ENCODE measurements at regions not wholly inside any gene's neighbourhood (a gene's known extent, or its start where the extent isn't known, plus 50 kb on each side); places are given as distances from the start of the nearest gene placed in this dataset.

- TF ChIP-seq, protein P1, sequence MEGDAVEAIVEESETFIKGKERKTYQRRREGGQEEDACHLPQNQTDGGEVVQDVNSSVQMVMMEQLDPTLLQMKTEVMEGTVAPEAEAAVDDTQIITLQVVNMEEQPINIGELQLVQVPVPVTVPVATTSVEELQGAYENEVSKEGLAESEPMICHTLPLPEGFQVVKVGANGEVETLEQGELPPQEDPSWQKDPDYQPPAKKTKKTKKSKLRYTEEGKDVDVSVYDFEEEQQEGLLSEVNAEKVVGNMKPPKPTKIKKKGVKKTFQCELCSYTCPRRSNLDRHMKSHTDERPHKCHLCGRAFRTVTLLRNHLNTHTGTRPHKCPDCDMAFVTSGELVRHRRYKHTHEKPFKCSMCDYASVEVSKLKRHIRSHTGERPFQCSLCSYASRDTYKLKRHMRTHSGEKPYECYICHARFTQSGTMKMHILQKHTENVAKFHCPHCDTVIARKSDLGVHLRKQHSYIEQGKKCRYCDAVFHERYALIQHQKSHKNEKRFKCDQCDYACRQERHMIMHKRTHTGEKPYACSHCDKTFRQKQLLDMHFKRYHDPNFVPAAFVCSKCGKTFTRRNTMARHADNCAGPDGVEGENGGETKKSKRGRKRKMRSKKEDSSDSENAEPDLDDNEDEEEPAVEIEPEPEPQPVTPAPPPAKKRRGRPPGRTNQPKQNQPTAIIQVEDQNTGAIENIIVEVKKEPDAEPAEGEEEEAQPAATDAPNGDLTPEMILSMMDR (conservative IDR thresholded peaks at IDR 0.05 in 1 of 2, IDR thresholded peaks at IDR 0.05 in 1 of 2; ENCODE audit: extremely low read depth in 1 of 2, insufficient read depth in 1 of 2, low read depth in 1 of 2, low read length in 2 of 2), result no peak
- TF ChIP-seq EZH2 (IDR thresholded peaks at IDR 0.05; ENCODE audit: borderline replicate concordance, low read length), result no peak
These were observed 927.0 kb downstream of the UQCRFS1 start for GRCh38 chr19:28285917-28286316.

Data from mammary epithelial cell (primary cell).